GM12873 (cell line): ENCODE measurements at regions not wholly inside any gene's neighbourhood (a gene's known extent, or its start where the extent isn't known, plus 50 kb on each side); places are given as distances from the start of the nearest gene placed in this dataset.

Experiments used
- CTCF ChIP-seq: IDR thresholded peaks from 2 replicates; pipeline ENCODE4 v1.5.1; 2012; ENCODE audit warnings: low read depth, mild to moderate bottlenecking, moderate library complexity, low read length, control low read depth; ENCODE audit not compliant: insufficient read depth; ENCODE audit errors: missing control alignments

- no peak for TF ChIP-seq CTCF
Measured at GRCh38 chr1:224539971-224540370, 76.1 kb upstream of the CNIH3 start.

- TF ChIP-seq CTCF: no peak
Measured at GRCh38 chr1:224540535-224540934, 75.6 kb upstream of the CNIH3 start.

- no peak for TF ChIP-seq CTCF
Measured at GRCh38 chr1:224541072-224541790, 74.9 kb upstream of the CNIH3 start.

DNA sequence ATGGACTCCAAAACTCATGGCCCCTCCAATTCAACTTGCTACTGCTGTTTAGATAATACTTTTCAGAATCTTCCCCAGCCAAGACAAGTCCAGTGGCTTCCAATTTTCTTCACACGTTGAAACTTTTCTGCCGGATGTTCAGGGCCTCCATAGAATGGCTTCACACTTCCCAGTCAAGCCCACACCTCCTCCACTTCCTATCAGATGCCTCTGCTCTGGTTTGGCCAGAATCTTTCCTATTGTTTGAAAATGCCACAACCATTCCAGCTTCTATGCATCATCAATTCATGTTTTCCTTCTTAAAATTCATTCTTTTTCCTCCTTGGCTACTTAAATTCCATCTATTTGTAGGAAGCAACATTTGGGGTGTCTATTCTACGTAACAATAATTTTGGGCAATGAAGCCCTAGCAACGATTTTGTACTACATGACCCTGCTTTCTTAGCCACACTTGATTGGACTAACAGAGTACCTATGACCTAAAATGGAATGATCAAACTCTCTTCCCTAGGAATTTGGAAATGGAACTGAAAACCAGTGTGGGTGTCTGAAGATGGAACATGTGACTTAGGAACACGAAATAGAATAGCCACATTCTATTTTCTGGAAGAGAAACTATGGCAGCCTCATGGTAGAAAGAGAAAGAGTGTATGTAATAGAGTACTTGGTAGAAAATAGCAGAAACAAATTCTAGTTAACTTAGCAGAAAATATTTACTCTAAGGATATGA lies 74.1 kb upstream of the CNIH3 start:
- TF ChIP-seq CTCF: no peak

- TF ChIP-seq CTCF: no peak
Measured at GRCh38 chr1:224542783-224543440, 73.2 kb upstream of the CNIH3 start.

DNA sequence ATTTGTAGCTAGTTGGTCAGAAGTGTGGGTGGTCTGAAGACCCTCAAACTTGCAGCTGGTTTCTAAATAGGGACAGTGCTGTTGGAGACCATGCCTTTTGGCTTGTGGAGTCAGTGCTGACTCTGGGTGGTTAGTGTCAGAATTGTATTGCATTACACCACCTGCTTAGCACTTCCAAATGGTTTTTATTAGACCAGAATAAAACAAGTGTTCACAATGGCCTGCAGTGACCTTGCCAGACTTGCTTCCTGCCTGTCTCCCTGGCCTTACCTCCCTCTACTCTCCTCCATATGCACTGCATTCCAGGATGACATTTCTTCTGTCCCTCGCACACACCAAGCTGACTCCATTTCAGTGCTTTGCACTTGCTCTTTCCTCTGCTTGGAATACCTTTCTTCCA lies 72.7 kb upstream of the CNIH3 start:
- TF ChIP-seq CTCF: no peak
